ENCODE measurements at regions not wholly inside any gene's neighbourhood (a gene's known extent, or its start where the extent isn't known, plus 50 kb on each side); places are given as distances from the start of the nearest gene placed in this dataset.
A peak's percentile ranks its signal among the peaks of the same experiment; 100 is the strongest.

- DNase-seq, result no peak
- in situ Hi-C loops (cut with MboI; ENCODE audit: low pct_unique_long_range_greater_than_20kb, low sequenced_read_pairs), result no loop called here
Measured at GRCh38 chr3:116969646-116970045, 260.1 kb downstream of the TUSC7 start.

GRCh38 chr3:116971531-116971930 lies 262.0 kb downstream of the TUSC7 start:
- in situ Hi-C loops (cut with MboI; ENCODE audit: low pct_unique_long_range_greater_than_20kb, low sequenced_read_pairs), result no loop called here
- no peak for DNase-seq

GRCh38 chr3:116974702-116975101 lies 265.1 kb downstream of the TUSC7 start:
- in situ Hi-C loops (cut with MboI; ENCODE audit: low pct_unique_long_range_greater_than_20kb, low sequenced_read_pairs), result no loop called here

GRCh38 chr3:116977441-116977840 lies 267.9 kb downstream of the TUSC7 start:
- DNase-seq, result no peak
- in situ Hi-C loops (cut with MboI; ENCODE audit: low pct_unique_long_range_greater_than_20kb, low sequenced_read_pairs), result no loop called here

More at GRCh38 chr3:116974702-116975101, 265.1 kb downstream of the TUSC7 start:
- no peak for DNase-seq

GRCh38 chr3:116980099-116980498 lies 270.5 kb downstream of the TUSC7 start:
- no peak for DNase-seq
- in situ Hi-C loops (cut with MboI; ENCODE audit: low pct_unique_long_range_greater_than_20kb, low sequenced_read_pairs), result no loop called here

GRCh38 chr3:116981089-116981488 lies 271.5 kb downstream of the TUSC7 start:
- no peak for DNase-seq
- in situ Hi-C loops (cut with MboI; ENCODE audit: low pct_unique_long_range_greater_than_20kb, low sequenced_read_pairs), result no loop called here

- in situ Hi-C loops (cut with MboI; ENCODE audit: low pct_unique_long_range_greater_than_20kb, low sequenced_read_pairs), result no loop called here
- DNase-seq, result no peak
Measured at GRCh38 chr3:116984301-116984700, 274.7 kb downstream of the TUSC7 start.

GRCh38 chr3:116994351-116994879 lies 284.8 kb downstream of the TUSC7 start:
- DNase-seq, result no peak
- in situ Hi-C loops (cut with MboI; ENCODE audit: low pct_unique_long_range_greater_than_20kb, low sequenced_read_pairs), result no loop called here

- DNase-seq, result no peak
- in situ Hi-C loops (cut with MboI; ENCODE audit: low pct_unique_long_range_greater_than_20kb, low sequenced_read_pairs), result no loop called here
Measured at GRCh38 chr3:117003501-117003900, 293.9 kb downstream of the TUSC7 start.

- in situ Hi-C loops (cut with MboI; ENCODE audit: low pct_unique_long_range_greater_than_20kb, low sequenced_read_pairs), result no loop called here
- DNase-seq, result no peak
Measured at GRCh38 chr3:117005274-117005673, 295.7 kb downstream of the TUSC7 start.

GRCh38 chr3:117005911-117006522 lies 296.4 kb downstream of the TUSC7 start:
- in situ Hi-C loops (cut with MboI; ENCODE audit: low pct_unique_long_range_greater_than_20kb, low sequenced_read_pairs), result no loop called here
- DNase-seq, result no peak

- no peak for DNase-seq
- in situ Hi-C loops (cut with MboI; ENCODE audit: low pct_unique_long_range_greater_than_20kb, low sequenced_read_pairs), result no loop called here
Measured at GRCh38 chr3:117010318-117010717, 300.7 kb downstream of the TUSC7 start.

- in situ Hi-C loops (cut with MboI; ENCODE audit: low pct_unique_long_range_greater_than_20kb, low sequenced_read_pairs), result no loop called here
- DNase-seq, result peak; percentile 8
Measured at GRCh38 chr3:117011687-117012250, 302.2 kb downstream of the TUSC7 start.

- in situ Hi-C loops (cut with MboI; ENCODE audit: low pct_unique_long_range_greater_than_20kb, low sequenced_read_pairs), result no loop called here
- DNase-seq, result no peak
Measured at GRCh38 chr3:117016378-117016777, 306.8 kb downstream of the TUSC7 start.

GRCh38 chr3:117017135-117017894 lies 307.7 kb downstream of the TUSC7 start:
- in situ Hi-C loops (cut with MboI; ENCODE audit: low pct_unique_long_range_greater_than_20kb, low sequenced_read_pairs), result no loop called here
- DNase-seq, result no peak

GRCh38 chr3:117018655-117019054 lies 309.1 kb downstream of the TUSC7 start:
- DNase-seq, result no peak
- in situ Hi-C loops (cut with MboI; ENCODE audit: low pct_unique_long_range_greater_than_20kb, low sequenced_read_pairs), result no loop called here

GRCh38 chr3:117019082-117019713 lies 309.6 kb downstream of the TUSC7 start:
- in situ Hi-C loops (cut with MboI; ENCODE audit: low pct_unique_long_range_greater_than_20kb, low sequenced_read_pairs), result no loop called here
- DNase-seq, result peak; percentile 61

- in situ Hi-C loops (cut with MboI; ENCODE audit: low pct_unique_long_range_greater_than_20kb, low sequenced_read_pairs), result no loop called here
Measured at GRCh38 chr3:117026401-117026800, 316.8 kb downstream of the TUSC7 start.

GRCh38 chr3:117035745-117036144 lies 326.2 kb downstream of the TUSC7 start:
- no peak for DNase-seq
- in situ Hi-C loops (cut with MboI; ENCODE audit: low pct_unique_long_range_greater_than_20kb, low sequenced_read_pairs), result no loop called here

More at GRCh38 chr3:117026401-117026800, 316.8 kb downstream of the TUSC7 start:
- DNase-seq, result no peak

Data from KBM-7 (cell line).